GM12878 (cell line): ENCODE measurements at regions not wholly inside any gene's neighbourhood (a gene's known extent, or its start where the extent isn't known, plus 50 kb on each side); places are given as distances from the start of the nearest gene placed in this dataset.
"Not testable (repeated sequence)": the region's sequence is repeated elsewhere in the genome, so short reads cannot be mapped to it uniquely, and the experiment has no call there.

Experiments
- ATAC-seq: fragments of 200-7000 bp; cut with Tn5 transposase; 3 replicates; pipeline ENCODE4 v1.9.1; 2020; ENCODE audit warnings: mild to moderate bottlenecking, moderate library complexity
- BruUV-seq: library from RNA; stranded (reverse); fragments of 400-500 nt; replicated peaks from 2 replicates; lab custom pipeline; 2021; lab: Mats Ljungman, UMichigan
- CTCF ChIA-PET: fragments of 300-600 bp; sonication (Branson Sonifier 250); formaldehyde crosslinking; extraction: SDS; loops from one replicate; lab custom pipeline; 2021; ENCODE audit warnings: inconsistent platforms; lab: Yijun Ruan, JAX
- POLR2A ChIA-PET: fragments of 350-600 bp; formaldehyde crosslinking; extraction: SDS; loops from one replicate; lab custom pipeline; 2021; ENCODE audit warnings: inconsistent platforms; lab: Charles Lee
- RAD21 ChIA-PET: fragments of 300-600 bp; sonication (Branson Sonifier 250); formaldehyde crosslinking; loops from one replicate; lab custom pipeline; 2023; ENCODE audit warnings: antibody characterized with exemption; ENCODE audit not compliant: unreplicated experiment; lab: Charles Lee
- SMC1A ChIA-PET: fragments of 300-600 bp; sonication (Branson Sonifier 250); formaldehyde crosslinking; loops from one replicate; lab custom pipeline; 2023; ENCODE audit not compliant: unreplicated experiment, uncharacterized antibody; lab: Charles Lee
- DNase-seq: peaks from one replicate; pipeline ENCODE4 v3.0.0-alpha.2; 2011; ENCODE audit warnings: low read depth, low spot score
- FAIRE-seq: peaks from 3 replicates; lab custom pipeline; 2011; peaks lifted over from hg19 to GRCh38; lab: Jason Lieb, UNC
- H2AFZ ChIP-seq: 2 replicates; pipeline ENCODE4 v1.6.0; 2011; ENCODE audit warnings: low read depth, low read length, control low read depth; ENCODE audit not compliant: control insufficient read depth
- H3K27ac ChIP-seq: 2 replicates; pipeline ENCODE4 v1.5.1; 2011; ENCODE audit warnings: control low read depth; ENCODE audit not compliant: control insufficient read depth, insufficient read depth
- H3K27me3 ChIP-seq, 2 experiments: replicated peaks in 1 of 2; 2 replicates each; pipeline versions ENCODE4 v1.6.0 to v1.6.1; 2011; ENCODE audit warnings: low read length in 1 of 2; ENCODE audit not compliant: control insufficient read depth in 2 of 2, insufficient read depth in 2 of 2
- H3K36me3 ChIP-seq, 2 experiments: 2 replicates each; pipeline ENCODE4 v1.5.1; 2011; ENCODE audit warnings: low read length in 1 of 2; ENCODE audit not compliant: control insufficient read depth in 2 of 2, insufficient read depth in 2 of 2
- H3K4me1 ChIP-seq: 2 replicates; pipeline ENCODE4 v1.6.1; 2011; ENCODE audit warnings: mild to moderate bottlenecking, low read length, moderate library complexity, mixed read lengths; ENCODE audit not compliant: control insufficient read depth, insufficient read depth
- H3K4me2 ChIP-seq: 2 replicates; pipeline ENCODE4 v1.6.0; 2011; ENCODE audit warnings: control low read depth; ENCODE audit not compliant: control insufficient read depth, insufficient read depth
- H3K4me3 ChIP-seq: fragments of 200-600 bp; sonication (generic); 2 replicates; pipeline ENCODE4 v1.5.1; 2016
- H3K79me2 ChIP-seq: 2 replicates; pipeline ENCODE4 v1.6.0; 2011; ENCODE audit warnings: low read length; ENCODE audit not compliant: control insufficient read depth, insufficient read depth
- H3K9ac ChIP-seq: 2 replicates; pipeline ENCODE4 v1.8.0; 2011; ENCODE audit warnings: low read length, control low read depth, mixed read lengths; ENCODE audit not compliant: control insufficient read depth, insufficient read depth
- H3K9me3 ChIP-seq: replicated peaks from 3 replicates; pipeline ENCODE4 v1.5.1; 2011; ENCODE audit warnings: mild to moderate bottlenecking, low read length; ENCODE audit not compliant: control insufficient read depth, insufficient read depth
- H4K20me1 ChIP-seq: 2 replicates; pipeline ENCODE4 v1.6.0; 2011; ENCODE audit not compliant: control insufficient read depth, insufficient read depth
- CBX3 ChIP-seq: fragments of 200-600 bp; sonication (generic); IDR thresholded peaks from 2 replicates; pipeline ENCODE4 v1.6.1; 2016; ENCODE audit warnings: low read depth, borderline replicate concordance
- JUNB ChIP-seq: IDR thresholded peaks from 2 replicates; pipeline ENCODE4 v1.6.1; 2016; ENCODE audit warnings: antibody characterized with exemption, mild to moderate bottlenecking
- WGBS: methylation state at CpG from one replicate; pipeline ENCODE4 v1.1.6; 2016; ENCODE audit warnings: low lambda C conversion rate; ENCODE audit not compliant: insufficient replicate concordance, insufficient coverage; ENCODE audit errors: missing lambda C conversion rate; 5-methylcytosine and 5-hydroxymethylcytosine counted together
- in situ Hi-C: fragments of 300-500 bp; cut with MboI; formaldehyde crosslinking; loops from 9 replicates; pipeline ENCODE4 v1.14.3; 2018; ENCODE audit warnings: mixed read lengths
- intact Hi-C: fragments of 100-400 bp; cut with micrococcal nuclease; formaldehyde crosslinking; loops from one replicate; pipeline ENCODE4 v1.14.2; 2022; ENCODE audit not compliant: unreplicated experiment

DNA sequence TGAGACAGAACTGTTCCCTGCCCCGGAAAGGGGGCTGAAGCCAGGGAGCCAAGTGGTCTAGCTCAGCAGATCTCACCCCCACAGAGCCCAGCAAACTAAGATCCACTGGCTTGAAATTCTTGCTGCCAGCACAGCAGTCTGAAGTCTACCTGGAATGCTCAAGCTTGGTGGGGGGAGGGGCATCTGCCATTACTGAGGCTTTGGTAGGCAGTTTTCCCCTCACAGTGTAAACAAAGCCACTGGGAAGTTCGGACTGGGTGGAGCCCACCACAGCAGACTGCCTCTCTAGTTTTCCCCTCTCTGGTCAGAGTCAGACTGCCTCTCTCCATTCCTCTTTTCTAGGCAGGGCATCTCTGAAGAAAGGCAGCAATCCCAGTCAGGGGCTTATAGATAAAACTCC, 68.5 kb upstream of the MAN1A1 start:
- ATAC-seq, FAIRE-seq, H3K9ac ChIP-seq, H3K4me2 ChIP-seq, H3K27ac ChIP-seq, in situ Hi-C loops, H2AFZ ChIP-seq, H4K20me1 ChIP-seq, BruUV-seq, H3K4me3 ChIP-seq, CTCF ChIA-PET, POLR2A ChIA-PET, H3K9me3 ChIP-seq, H3K79me2 ChIP-seq, RAD21 ChIA-PET, H3K4me1 ChIP-seq, H3K36me3 ChIP-seq, H3K27me3 ChIP-seq, DNase-seq, intact Hi-C loops: not testable (repeated sequence)
- WGBS = 25% methylated on average over 2 of the region's 2 CpGs
- SMC1A ChIA-PET = interaction anchor here (1.1 kb wide), 1 partner anchor 35 kb away, joined by 4 read pairs; no protein-coding TSS in a partner anchor

DNA sequence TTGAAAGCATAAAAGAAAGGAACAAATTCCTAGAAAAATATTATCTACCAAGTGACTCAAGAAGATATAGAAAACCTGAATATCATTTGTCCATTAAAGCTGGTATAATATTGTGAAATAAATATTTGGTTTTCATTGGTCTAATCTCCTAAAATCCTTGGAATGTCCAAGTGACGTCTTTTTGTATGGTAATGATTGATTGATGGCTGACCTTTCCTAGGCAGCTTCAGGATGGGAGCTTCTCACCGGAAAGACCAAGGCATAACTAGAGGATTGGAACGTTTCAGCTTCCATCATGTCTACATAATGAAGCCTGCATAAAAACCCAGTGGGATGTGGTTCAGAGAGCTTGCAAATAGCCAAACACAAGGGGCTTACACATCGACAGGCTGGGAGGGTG, 57.6 kb upstream of the MAN1A1 start:
- no peak for ATAC-seq
- SMC1A ChIA-PET = interaction anchor here (0.7 to 1.2 kb wide), 4 partner anchors 11 to 548 kb away, joined by 3 read pairs; no protein-coding TSS in a partner anchor
- no TSS peak for BruUV-seq
- TF ChIP-seq JUNB (no peak), CBX3 (no peak)
- TF ChIP-seq, all 136 proteins: peak for 0
- 35% methylated on average over 4 of the region's 4 CpGs for WGBS
- intact Hi-C loops (no loop called here), in situ Hi-C loops (no loop called here)
- no peaks in the 10 kb centered on the region for H4K20me1 ChIP-seq
- H3K9ac ChIP-seq = no peak overlapping the region
- no peak overlapping the region for H3K27ac ChIP-seq
- H3K36me3 ChIP-seq = no peaks in the 10 kb centered on the region
- no peak overlapping the region for H3K4me3 ChIP-seq
- POLR2A ChIA-PET = no interaction called here
- no peaks in the 10 kb centered on the region for H3K4me1 ChIP-seq
- H3K9me3 ChIP-seq = no peaks in the 10 kb centered on the region
- H2AFZ ChIP-seq = no peak overlapping the region
- CTCF ChIA-PET = interaction anchor here (0.6 to 2.1 kb wide), 4 partner anchors 9 to 71 kb away, joined by 3 to 7 read pairs (median 4); no protein-coding TSS in a partner anchor
- RAD21 ChIA-PET = interaction anchor here (0.6 kb wide), 1 partner anchor 1557 kb away, joined by 3 read pairs; no protein-coding TSS in a partner anchor
- FAIRE-seq (no peak), DNase-seq (no peak)
- H3K79me2 ChIP-seq = no peaks in the 10 kb centered on the region
- H3K27me3 ChIP-seq = no peaks in the 10 kb centered on the region
- H3K4me2 ChIP-seq = no peak overlapping the region

DNA sequence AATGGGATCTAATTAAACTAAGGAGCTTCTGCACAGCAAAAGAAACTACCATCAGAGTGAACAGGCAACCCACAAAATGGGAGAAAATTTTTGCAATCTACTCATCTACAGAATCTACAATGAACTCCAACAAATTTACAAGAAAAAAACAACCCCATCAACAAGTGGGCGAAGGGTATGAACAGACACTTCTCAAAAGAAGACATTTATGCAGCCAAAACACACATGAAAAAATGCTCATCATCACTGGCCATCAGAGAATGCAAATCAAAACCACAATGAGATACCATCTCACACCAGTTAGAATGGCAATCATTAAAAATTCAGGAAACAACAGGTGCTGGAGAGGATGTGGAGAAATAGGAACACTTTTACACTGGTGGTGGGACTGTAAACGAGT, 55.6 kb upstream of the MAN1A1 start:
- H3K4me1 ChIP-seq, H3K27ac ChIP-seq, H2AFZ ChIP-seq, BruUV-seq, H3K27me3 ChIP-seq, H3K36me3 ChIP-seq, intact Hi-C loops, DNase-seq, H4K20me1 ChIP-seq, ATAC-seq, RAD21 ChIA-PET, in situ Hi-C loops, FAIRE-seq, H3K4me3 ChIP-seq, SMC1A ChIA-PET, POLR2A ChIA-PET, H3K4me2 ChIP-seq, H3K9ac ChIP-seq, H3K79me2 ChIP-seq, CTCF ChIA-PET, H3K9me3 ChIP-seq: not testable (repeated sequence)
- WGBS = 25% methylated on average over 2 of the region's 2 CpGs
